ENCODE measurements at regions not wholly inside any gene's neighbourhood (a gene's known extent, or its start where the extent isn't known, plus 50 kb on each side); places are given as distances from the start of the nearest gene placed in this dataset.

GRCh38 chr21:35100349-35100811 lies 51.3 kb upstream of the RUNX1 start:
- Histone ChIP-seq H3F3A (ENCODE audit: low read depth) (no peaks in the 10 kb centered on the region), H3K4me2 (ENCODE audit: low read depth, low read length, poor library complexity, severe bottlenecking) (no peak overlapping the region), H2AFZ (ENCODE audit: low read length) (no peak overlapping the region), H3K36me3 (ENCODE audit: insufficient read depth, low read length) (no peaks in the 10 kb centered on the region), H3K9ac (ENCODE audit: low read depth, low read length, poor library complexity, severe bottlenecking) (no peak overlapping the region), H3K27me3 (ENCODE audit: insufficient read depth, low read length, poor library complexity, severe bottlenecking) (no peaks in the 10 kb centered on the region), H3K4me1 (ENCODE audit: insufficient read depth, low read length, poor library complexity, severe bottlenecking) (peaks cover 27% of the 10 kb centered on the region), H3K9me2 (replicated peaks; ENCODE audit: low read depth, low read length) (no peaks in the 10 kb centered on the region), H3K4me3 (ENCODE audit: low read length, poor library complexity, severe bottlenecking) (no peak overlapping the region), H3K9me3 (ENCODE audit: insufficient read depth, low read depth, low read length) (no peaks in the 10 kb centered on the region), H3K79me2 (ENCODE audit: insufficient read depth, low read length) (no peaks in the 10 kb centered on the region), H4K20me1 (ENCODE audit: insufficient read depth, low read length, poor library complexity, severe bottlenecking) (no peaks in the 10 kb centered on the region)
- no peak for TF ChIP-seq CTCF (conservative IDR thresholded peaks at IDR 0.05; ENCODE audit: low read length)
- TF ChIP-seq EZH2phosphoT487 (IDR thresholded peaks at IDR 0.05; ENCODE audit: borderline replicate concordance): no peak

GRCh38 chr21:35099310-35099709 lies 50.2 kb upstream of the RUNX1 start:
- H3K4me2 ChIP-seq (ENCODE audit: low read depth, low read length, poor library complexity, severe bottlenecking): no peak overlapping the region
- no peaks in the 10 kb centered on the region for H3K36me3 ChIP-seq (ENCODE audit: insufficient read depth, low read length)
- no peak overlapping the region for H3K4me3 ChIP-seq (ENCODE audit: low read length, poor library complexity, severe bottlenecking)
- no peaks in the 10 kb centered on the region for H3K79me2 ChIP-seq (ENCODE audit: insufficient read depth, low read length)
- H3K27me3 ChIP-seq (ENCODE audit: insufficient read depth, low read length, poor library complexity, severe bottlenecking): no peaks in the 10 kb centered on the region
- no peaks in the 10 kb centered on the region for H4K20me1 ChIP-seq (ENCODE audit: insufficient read depth, low read length, poor library complexity, severe bottlenecking)
- TF ChIP-seq EZH2phosphoT487 (IDR thresholded peaks at IDR 0.05; ENCODE audit: borderline replicate concordance): no peak
- TF ChIP-seq CTCF (conservative IDR thresholded peaks at IDR 0.05; ENCODE audit: low read length): no peak
- no peaks in the 10 kb centered on the region for H3K9me2 ChIP-seq (replicated peaks; ENCODE audit: low read depth, low read length)
- H3K9ac ChIP-seq (ENCODE audit: low read depth, low read length, poor library complexity, severe bottlenecking): no peak overlapping the region
- H3K4me1 ChIP-seq (ENCODE audit: insufficient read depth, low read length, poor library complexity, severe bottlenecking): peaks cover 27% of the 10 kb centered on the region
- no peak overlapping the region for H2AFZ ChIP-seq (ENCODE audit: low read length)
- H3K9me3 ChIP-seq (ENCODE audit: insufficient read depth, low read depth, low read length): no peaks in the 10 kb centered on the region
- no peaks in the 10 kb centered on the region for H3F3A ChIP-seq (ENCODE audit: low read depth)
